ENCODE measurements at regions not wholly inside any gene's neighbourhood (a gene's known extent, or its start where the extent isn't known, plus 50 kb on each side); places are given as distances from the start of the nearest gene placed in this dataset.

- TF ChIP-seq POLR2A (IDR thresholded peaks at IDR 0.05) (no peak), CTCF (IDR thresholded peaks at IDR 0.05) (no peak)
Measured at GRCh38 chr12:16949371-16949770, 343.4 kb upstream of the LMO3 start.
